COR-L47 (cell line): ENCODE measurements at regions not wholly inside any gene's neighbourhood (a gene's known extent, or its start where the extent isn't known, plus 50 kb on each side); places are given as distances from the start of the nearest gene placed in this dataset.
A peak's percentile ranks its signal among the peaks of the same experiment; 100 is the strongest.

Source experiments
- DNase-seq: peaks from one replicate; lab custom pipeline; 2025; lab: John Stamatoyannopoulos, UW

- DNase-seq, result peak; percentile 50
Observed at GRCh38 chr15:77819851-77820728, 187.4 kb upstream of the LINGO1 start.

DNA sequence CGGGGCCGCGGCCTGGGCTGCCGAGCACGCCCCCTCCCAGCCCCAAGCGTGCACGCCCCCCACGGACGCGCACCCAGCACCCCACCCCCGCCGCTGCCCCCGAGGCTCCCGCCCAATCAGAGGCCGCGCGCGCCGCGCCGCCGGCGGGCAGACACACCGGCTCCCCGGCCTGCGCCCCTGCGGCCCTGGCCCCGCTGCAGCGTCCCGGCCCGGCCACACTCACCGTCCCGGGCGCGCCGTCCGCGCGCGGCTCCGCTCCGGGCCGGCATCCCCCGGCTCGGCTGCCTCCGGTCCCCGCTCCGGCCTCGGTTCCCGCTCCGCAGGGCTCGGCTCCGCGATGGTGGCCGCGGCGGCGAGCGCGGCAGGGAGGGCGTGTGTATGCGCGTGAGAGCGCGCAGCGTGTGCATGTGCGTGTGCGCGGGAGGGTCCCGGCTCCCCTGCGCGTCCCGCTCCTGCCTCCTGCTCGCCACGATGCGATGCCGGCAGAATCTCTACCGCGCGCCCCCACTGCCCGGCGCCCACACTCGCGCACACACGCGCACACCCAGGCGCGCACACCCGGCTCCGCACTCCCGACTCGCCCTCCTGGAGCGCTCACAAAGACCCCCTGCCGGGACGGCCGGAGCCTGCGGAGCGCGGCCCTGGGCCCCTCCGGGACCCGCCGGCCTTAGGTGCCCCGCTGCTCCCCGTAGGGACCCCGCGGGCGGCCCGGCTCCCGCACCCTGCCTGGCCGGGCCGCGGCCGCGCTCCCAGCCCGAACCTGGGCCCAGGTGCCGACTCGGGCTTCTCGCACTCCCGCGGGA, 186.5 kb upstream of the LINGO1 start:
- peak; percentile 55 for DNase-seq

- no peak for DNase-seq
Observed at GRCh38 chr15:77818484-77819047, 185.9 kb upstream of the LINGO1 start.

DNA sequence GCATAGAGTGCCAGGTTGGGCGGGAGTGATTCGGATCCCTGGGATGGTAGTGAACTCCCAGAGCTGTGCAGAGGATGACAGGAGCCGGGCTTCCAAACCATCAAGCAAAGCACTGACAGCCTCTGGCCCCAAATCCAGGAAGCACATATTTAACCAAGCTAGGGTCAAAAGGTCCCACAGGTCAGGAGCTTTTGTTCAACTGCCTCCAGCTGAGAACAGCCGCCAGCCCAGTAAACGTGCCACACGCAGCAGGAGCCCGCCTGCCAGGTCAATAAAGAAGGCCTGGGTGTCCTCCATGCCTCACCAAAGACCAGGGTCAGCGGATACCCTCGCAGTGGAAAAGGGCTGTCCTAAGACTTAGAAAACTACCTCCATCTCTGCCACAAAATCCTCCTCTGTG, 184.7 kb upstream of the LINGO1 start:
- no peak for DNase-seq

GRCh38 chr15:77816983-77817382, 184.3 kb upstream of the LINGO1 start:
- DNase-seq, result no peak

GRCh38 chr15:77815015-77815414, 182.3 kb upstream of the LINGO1 start:
- DNase-seq, result no peak

DNA sequence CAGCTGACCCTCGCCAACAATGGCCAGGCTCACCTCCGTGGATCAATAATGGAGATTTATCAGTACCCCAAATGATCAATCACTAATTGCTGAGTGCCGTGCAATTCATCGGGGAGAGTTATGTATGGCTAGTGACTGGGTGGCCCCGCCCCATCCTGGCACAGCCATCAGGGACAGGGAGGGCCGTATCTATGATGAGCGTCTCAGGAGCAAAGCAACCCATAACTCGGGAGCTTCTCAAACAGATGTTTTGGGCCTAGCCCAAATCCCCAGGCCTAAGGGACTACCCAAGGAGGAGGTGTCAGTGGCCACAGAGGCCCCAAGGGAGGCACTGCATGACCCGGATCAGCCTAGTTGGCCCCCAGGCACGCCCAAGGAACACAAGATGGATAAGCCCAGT, 180.0 kb upstream of the LINGO1 start:
- no peak for DNase-seq

- no peak for DNase-seq
Observed at GRCh38 chr15:77811270-77811669, 178.6 kb upstream of the LINGO1 start.

GRCh38 chr15:77810130-77810571, 177.4 kb upstream of the LINGO1 start:
- no peak for DNase-seq

DNA sequence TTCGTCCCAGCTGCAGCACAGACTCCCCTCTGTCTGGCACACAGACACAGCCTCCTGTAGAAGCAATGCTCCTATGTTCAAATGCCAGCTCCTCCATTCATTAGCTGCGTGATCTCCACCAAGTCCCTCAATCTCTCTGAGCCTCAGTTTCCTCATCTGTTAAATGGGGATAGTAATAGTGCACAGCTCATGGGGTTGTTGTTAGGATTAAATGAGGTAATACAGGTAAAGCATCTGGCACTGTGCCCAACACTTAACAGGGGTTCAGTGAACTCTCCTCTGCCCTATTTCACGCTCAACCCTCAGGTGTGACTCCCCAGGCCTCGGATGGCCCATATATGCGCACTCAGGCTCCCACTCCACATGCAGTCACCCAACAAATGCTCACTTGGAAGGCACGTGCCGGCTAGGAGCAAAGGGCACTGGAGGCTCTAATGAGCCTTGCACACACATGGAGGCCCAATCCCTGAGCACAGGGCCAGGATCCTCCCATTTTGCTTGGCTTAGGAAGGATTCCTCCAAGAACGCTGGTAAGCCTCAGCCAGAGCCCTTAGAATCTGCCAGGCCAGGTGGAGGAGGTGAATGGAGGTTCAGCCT, 176.0 kb upstream of the LINGO1 start:
- DNase-seq, result no peak

GRCh38 chr15:77808075-77808474, 175.4 kb upstream of the LINGO1 start:
- DNase-seq, result no peak

DNA sequence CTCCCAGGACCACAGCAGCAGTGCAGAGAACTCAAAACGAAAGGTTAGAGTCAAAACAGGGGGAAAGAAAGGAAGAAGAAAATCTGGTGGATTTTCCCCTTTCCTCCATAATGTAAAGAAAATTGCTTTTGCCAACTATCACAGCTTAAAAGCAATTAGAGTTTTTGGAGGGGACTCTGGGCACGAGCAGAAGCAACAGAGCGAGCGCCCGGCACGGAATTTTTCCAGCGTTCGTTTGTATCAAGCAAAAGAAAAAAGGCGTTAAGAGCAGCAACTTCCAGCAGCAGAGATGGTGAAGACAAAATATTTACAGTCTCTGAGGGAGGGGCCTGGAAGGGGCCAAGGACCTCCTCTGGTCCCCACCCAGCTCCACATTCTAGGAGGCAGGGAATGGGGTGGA, 174.9 kb upstream of the LINGO1 start:
- no peak for DNase-seq

DNA sequence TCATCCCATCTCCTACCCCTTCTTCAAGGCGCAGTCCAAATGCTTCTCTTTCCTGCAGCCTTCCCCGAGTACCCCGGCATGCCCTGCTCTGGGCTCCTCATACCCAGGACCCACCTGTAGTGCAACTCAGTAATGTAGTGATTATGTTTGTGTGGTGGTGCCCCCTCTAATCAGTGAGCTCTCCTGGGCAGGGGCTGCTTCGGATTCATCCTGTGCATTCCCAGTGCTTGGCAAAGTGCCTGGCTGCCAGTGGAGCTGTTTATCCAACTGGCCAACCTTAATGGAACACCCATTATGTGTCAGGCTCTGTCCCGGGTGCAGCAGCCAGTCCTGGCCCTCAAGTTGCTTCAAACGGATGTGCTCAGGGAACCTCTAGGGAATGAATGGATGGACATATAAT, 174.4 kb upstream of the LINGO1 start:
- peak; percentile 66 for DNase-seq

- no peak for DNase-seq
Observed at GRCh38 chr15:77804210-77804609, 171.5 kb upstream of the LINGO1 start.

DNA sequence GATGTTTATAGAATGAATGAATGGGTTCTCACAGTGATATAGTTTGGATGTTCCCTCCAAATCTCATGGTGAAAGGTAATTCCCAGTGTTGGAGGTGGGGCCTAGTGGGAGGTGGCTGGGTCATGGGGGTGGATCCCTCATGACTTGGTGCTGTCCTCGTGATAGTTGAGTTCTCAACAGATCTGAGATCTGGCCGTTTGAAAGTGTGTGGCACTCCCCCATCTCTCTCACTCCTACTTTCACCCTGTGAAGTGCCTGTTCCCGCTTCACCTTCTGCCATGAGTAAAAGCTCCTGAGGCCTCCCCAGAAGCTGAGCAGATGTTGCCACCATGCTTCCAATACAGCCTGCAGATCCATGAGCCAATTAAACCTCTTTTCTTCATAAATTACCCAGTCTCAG, 170.8 kb upstream of the LINGO1 start:
- no peak for DNase-seq

GRCh38 chr15:77800305-77800704, 167.6 kb upstream of the LINGO1 start:
- no peak for DNase-seq

GRCh38 chr15:77798847-77799246, 166.1 kb upstream of the LINGO1 start:
- DNase-seq, result no peak

DNA sequence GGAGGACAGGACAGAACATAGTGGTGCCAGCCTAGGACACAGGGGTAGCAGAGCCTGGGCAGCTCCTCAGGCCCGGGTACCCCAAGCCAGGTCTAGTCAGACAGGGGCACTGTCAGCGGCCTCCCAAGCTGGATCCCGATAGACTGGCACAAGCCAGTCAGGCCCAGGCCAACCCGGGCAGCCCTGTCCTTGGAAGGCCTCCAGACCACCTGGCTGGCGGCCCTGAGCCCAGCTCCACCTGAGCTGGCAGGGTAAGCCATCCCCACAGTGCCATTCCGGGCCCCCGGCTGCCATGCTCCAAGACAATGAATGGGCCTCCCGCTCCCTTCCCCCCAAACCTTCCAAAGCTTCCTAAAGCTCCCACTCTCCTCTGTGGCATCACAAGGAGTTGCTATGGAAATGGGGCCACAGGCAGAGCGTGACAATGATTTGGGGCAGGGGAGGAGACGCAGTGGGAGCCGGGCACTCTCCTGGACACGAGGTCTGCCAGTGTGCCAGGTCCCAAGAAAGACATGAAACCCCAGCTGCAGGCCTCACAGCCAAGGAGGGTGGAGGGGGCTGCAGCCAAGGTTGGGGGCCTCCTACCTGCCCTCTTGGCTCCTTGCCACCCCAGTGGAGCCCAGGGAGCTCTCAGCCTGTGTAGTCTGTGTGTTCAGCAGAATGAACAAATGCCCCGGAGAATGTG, 165.6 kb upstream of the LINGO1 start:
- no peak for DNase-seq

DNA sequence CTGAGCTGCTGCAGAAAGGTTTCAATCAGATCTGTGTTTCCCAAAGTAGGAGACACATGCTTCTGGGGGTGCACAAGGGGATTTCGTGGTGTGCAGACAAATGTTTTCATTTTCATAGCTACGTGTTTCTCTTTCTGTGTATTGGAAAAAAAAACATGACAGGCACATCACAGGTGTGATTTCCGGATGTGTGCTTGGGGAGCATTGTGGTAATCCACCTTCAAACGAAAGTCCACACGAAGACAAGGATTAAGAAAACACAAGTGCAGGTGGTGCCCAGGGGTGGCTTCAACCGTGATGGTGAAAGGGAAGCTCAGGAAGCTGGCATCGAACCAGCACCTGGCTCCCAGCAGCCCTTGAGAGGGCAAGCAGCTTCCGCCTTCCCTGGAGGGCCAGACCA, 164.6 kb upstream of the LINGO1 start:
- peak; percentile 16 for DNase-seq

DNA sequence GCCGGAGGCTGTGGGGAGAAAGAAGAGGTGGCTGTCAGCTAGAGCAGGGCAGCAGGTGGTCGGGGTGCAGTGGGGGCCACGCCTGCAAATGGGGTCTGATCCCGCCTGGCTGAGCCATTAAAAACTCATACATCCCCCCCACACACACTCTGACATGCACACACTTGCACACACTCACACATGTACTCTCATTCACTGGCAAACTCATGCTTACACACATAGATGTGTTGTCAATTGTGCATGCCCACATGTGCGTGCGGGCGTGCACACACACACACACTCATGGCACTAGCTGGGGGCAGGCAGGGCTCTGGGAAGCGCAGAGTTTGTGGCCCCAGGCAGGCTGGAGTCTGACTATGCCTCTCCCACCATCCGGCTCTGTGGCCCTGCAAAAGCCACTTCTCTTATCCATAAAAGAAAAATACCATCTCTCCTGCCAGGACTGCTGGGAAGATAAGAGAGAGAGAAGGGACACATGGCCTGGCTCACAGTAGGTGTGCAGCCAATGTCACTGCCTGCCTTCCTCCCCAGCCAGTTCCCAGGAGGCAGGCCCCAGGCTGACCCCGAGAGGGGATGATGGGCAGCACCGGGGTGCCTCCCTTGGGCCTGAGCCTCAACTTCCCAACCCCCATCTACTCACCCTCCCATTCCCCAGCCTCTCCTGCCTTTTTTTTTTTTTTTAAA, 163.5 kb upstream of the LINGO1 start:
- no peak for DNase-seq

DNA sequence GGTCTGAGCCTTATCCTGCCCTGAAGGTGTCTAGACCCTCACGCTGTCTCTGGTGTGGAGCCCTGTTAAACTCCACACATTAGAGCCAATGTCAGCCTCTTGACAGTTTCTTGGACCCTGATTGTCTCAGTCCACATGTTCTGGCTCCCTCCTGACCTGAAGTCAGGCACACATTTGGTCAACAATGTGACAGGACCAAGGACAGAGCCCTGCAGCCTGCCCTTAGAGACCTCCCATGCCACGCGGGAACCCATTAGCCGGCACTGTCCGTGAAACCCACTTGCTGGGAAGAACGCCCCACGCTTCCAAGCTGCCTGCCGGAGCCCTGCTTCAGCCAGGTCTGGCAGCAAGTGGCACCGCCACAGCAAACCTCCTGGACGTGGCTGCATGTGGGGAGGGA, 162.7 kb upstream of the LINGO1 start:
- no peak for DNase-seq
